SK-N-SH (cell line): ENCODE measurements at regions not wholly inside any gene's neighbourhood (a gene's known extent, or its start where the extent isn't known, plus 50 kb on each side); places are given as distances from the start of the nearest gene placed in this dataset.

Source experiments
- CTCF ChIA-PET: fragments of 300-600, 350-600 bp; formaldehyde crosslinking; extraction: SDS; loops from one replicate; lab custom pipeline; 2021; lab: Yijun Ruan, JAX
- POLR2A ChIA-PET: fragments of 350-600 bp; sonication (Branson Sonifier 250); formaldehyde crosslinking; extraction: SDS; loops from one replicate; lab custom pipeline; 2020; ENCODE audit warnings: antibody characterized with exemption, inconsistent platforms; lab: Yijun Ruan, JAX
- DNase-seq: peaks from one replicate; pipeline ENCODE4 v3.0.0; 2012
- H2AFZ ChIP-seq: fragments of 200-600 bp; sonication (generic); 2 replicates; pipeline ENCODE4 v1.8.1; 2016; ENCODE audit warnings: antibody characterized with exemption, mild to moderate bottlenecking, low read depth
- H3F3A ChIP-seq: fragments of 200-600 bp; sonication (generic); replicated peaks from 2 replicates; pipeline ENCODE3; 2016; ENCODE audit warnings: antibody characterized with exemption, mild to moderate bottlenecking; ENCODE audit not compliant: insufficient read depth
- H3K27ac ChIP-seq, 2 experiments: fragments of 200-500 bp in 1 of 2; fragments of 200-600 bp in 1 of 2; sonication (Bioruptor generic) in 1 of 2; sonication (generic), shearing (Covaris generic) in 1 of 2; 2 replicates each; pipeline versions ENCODE4 v1.5.1 to v1.6.1; 2014 to 2016; ENCODE audit warnings: low read depth in 2 of 2, inconsistent platforms in 1 of 2, low read length in 1 of 2, mild to moderate bottlenecking in 1 of 2, mixed read lengths in 1 of 2
- H3K27me3 ChIP-seq: fragments of 200-600 bp; sonication (generic), shearing (Covaris generic); 2 replicates; pipeline ENCODE4 v1.6.1; 2016; ENCODE audit warnings: mixed run types; ENCODE audit not compliant: insufficient read depth
- H3K36me3 ChIP-seq, 2 experiments: fragments of 200-500 bp in 1 of 2; fragments of 200-600 bp in 1 of 2; sonication (Bioruptor generic) in 1 of 2; sonication (generic) in 1 of 2; replicated peaks in 1 of 2; 2 replicates each; pipeline versions ENCODE3 to v1.5.1; 2014 to 2016; ENCODE audit warnings: low read length in 1 of 2, mild to moderate bottlenecking in 1 of 2; ENCODE audit not compliant: insufficient read depth in 2 of 2, control insufficient read depth in 1 of 2
- H3K4me1 ChIP-seq, 2 experiments: fragments of 200-500 bp in 1 of 2; fragments of 200-600 bp in 1 of 2; sonication (Bioruptor generic) in 1 of 2; sonication (generic), shearing (Covaris generic) in 1 of 2; 2 replicates each; pipeline versions ENCODE4 v1.5.1 to v1.6.1; 2014 to 2016; ENCODE audit warnings: low read depth in 1 of 2, low read length in 1 of 2, mixed run types in 1 of 2; ENCODE audit not compliant: insufficient read depth in 2 of 2, control insufficient read depth in 1 of 2
- H3K4me2 ChIP-seq: fragments of 200-600 bp; sonication (generic), shearing (Covaris generic); 2 replicates; pipeline ENCODE4 v1.6.1; 2017; ENCODE audit warnings: mixed run types
- H3K4me3 ChIP-seq, 2 experiments: fragments of 200-500 bp in 1 of 2; fragments of 200-600 bp in 1 of 2; sonication (Bioruptor generic) in 1 of 2; sonication (generic), shearing (Covaris generic) in 1 of 2; 2 replicates each; pipeline versions ENCODE4 v1.5.1 to v1.8.1; 2014 to 2016; ENCODE audit warnings: low read depth in 2 of 2, inconsistent platforms in 1 of 2, low read length in 1 of 2, mild to moderate bottlenecking in 1 of 2, mixed read lengths in 1 of 2, moderate library complexity in 1 of 2
- H3K79me2 ChIP-seq: fragments of 200-600 bp; sonication (generic); 2 replicates; pipeline ENCODE4 v1.8.1; 2017; ENCODE audit warnings: mild to moderate bottlenecking; ENCODE audit not compliant: insufficient read depth
- H3K9ac ChIP-seq: fragments of 200-600 bp; sonication (generic); 2 replicates; pipeline ENCODE4 v1.6.1; 2017; ENCODE audit warnings: mixed run types
- H3K9me2 ChIP-seq: fragments of 200-600 bp; sonication (generic); 2 replicates; pipeline ENCODE4 v1.6.1; 2017; ENCODE audit warnings: mixed run types
- H3K9me3 ChIP-seq: fragments of 200-600 bp; sonication (generic); 2 replicates; pipeline ENCODE4 v1.6.1; 2017; ENCODE audit warnings: mixed run types, mild to moderate bottlenecking, moderate library complexity
- H4K20me1 ChIP-seq: fragments of 200-600 bp; sonication (generic); 2 replicates; pipeline ENCODE4 v1.6.1; 2017; ENCODE audit warnings: mild to moderate bottlenecking, mixed run types; ENCODE audit not compliant: insufficient read depth
- CHD2 ChIP-seq: fragments of 150-350 bp; IDR thresholded peaks from 2 replicates; pipeline ENCODE4 v1.6.1; 2018; ENCODE audit warnings: low read length; ENCODE audit not compliant: partially characterized antibody
- CTCF ChIP-seq: fragments of 200-600 bp; sonication (generic); IDR thresholded peaks from 2 replicates; pipeline ENCODE4 v1.6.1; 2017; ENCODE audit warnings: antibody characterized with exemption, mild to moderate bottlenecking, moderate library complexity
- GATA2 ChIP-seq: sonication (generic); formaldehyde crosslinking; IDR thresholded peaks from 2 replicates; pipeline ENCODE4 v1.5.0; 2020; ENCODE audit warnings: mild to moderate bottlenecking, missing genetic modification reagents
- IRF3 ChIP-seq: fragments of 150-350 bp; IDR thresholded peaks from 2 replicates; pipeline ENCODE4 v1.6.1; 2016; ENCODE audit warnings: mild to moderate bottlenecking, low read depth, low read length
- JUND ChIP-seq: IDR thresholded peaks from 2 replicates; pipeline ENCODE4 v1.4.0; 2012
- MEF2A ChIP-seq: IDR thresholded peaks from 2 replicates; pipeline ENCODE4 v1.4.0; 2012; ENCODE audit warnings: low read depth, borderline replicate concordance
- MXI1 ChIP-seq: IDR thresholded peaks from 2 replicates; pipeline ENCODE4 v1.6.1; 2012; ENCODE audit warnings: mild to moderate bottlenecking, low read depth, low read length, improper control_type of control experiment
- PBX3 ChIP-seq: IDR thresholded peaks from 2 replicates; pipeline ENCODE4; 2012
- RCOR1 ChIP-seq: fragments of 150-350 bp; IDR thresholded peaks from 2 replicates; pipeline ENCODE4 v1.6.1; 2017; ENCODE audit warnings: antibody characterized with exemption, low read length
- RFX5 ChIP-seq: IDR thresholded peaks from 2 replicates; pipeline ENCODE4 v1.6.1; 2012; ENCODE audit warnings: mild to moderate bottlenecking, improper control_type of control experiment, low read length
- TEAD4 ChIP-seq: IDR thresholded peaks from 2 replicates; pipeline ENCODE4 v1.4.0; 2012; ENCODE audit warnings: mild to moderate bottlenecking, borderline replicate concordance; ENCODE audit not compliant: insufficient read depth
- WGBS: methylation state at CpG from one replicate; pipeline ENCODE4 v1.1.6; 2017; ENCODE audit warnings: low lambda C conversion rate; 5-methylcytosine and 5-hydroxymethylcytosine counted together
- TF ChIP-seq, protein P1 (sequence below): IDR thresholded peaks from 2 replicates; pipeline ENCODE4 v1.4.0; 2012; ENCODE audit warnings: low read depth, borderline replicate concordance
- TF ChIP-seq, protein P2 (sequence below): IDR thresholded peaks from 2 replicates; pipeline ENCODE4 v1.6.1; 2012; ENCODE audit warnings: mild to moderate bottlenecking, low read depth, low read length, moderate library complexity

DNA sequence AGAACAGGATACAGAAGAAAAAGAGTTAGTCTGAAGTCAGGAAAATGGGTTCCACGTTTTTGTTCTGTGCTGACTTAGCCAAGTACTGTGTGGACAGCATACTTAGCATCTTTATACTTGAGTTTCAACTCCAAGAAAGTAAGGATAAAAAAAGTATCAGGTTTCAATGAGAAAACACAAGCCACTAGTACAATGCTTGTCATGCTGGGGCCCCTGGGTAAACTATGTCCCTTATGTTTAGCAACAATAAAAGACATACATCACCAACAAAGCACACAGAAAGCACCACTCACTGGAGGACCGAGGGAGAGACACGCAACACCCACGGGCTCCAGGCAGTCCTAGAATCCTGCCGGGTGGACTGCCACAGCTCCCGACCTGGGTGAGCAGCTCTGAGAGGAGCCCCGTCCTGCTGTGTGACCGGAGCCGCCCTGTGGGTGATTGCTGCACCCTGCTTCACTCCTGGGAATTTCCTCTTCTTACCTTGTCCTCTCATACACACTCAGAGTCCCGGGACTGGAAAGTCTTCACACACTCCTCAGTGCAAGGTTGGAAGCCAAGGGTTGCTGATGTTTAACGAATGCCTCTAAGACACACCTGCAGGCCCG lies 890.5 kb downstream of the BRD1 start:
- Histone ChIP-seq H3K9me2 (no peaks in the 10 kb centered on the region), H3F3A (no peaks in the 10 kb centered on the region), H3K4me2 (no peak overlapping the region), H3K4me1 (no peaks in the 10 kb centered on the region), H4K20me1 (no peaks in the 10 kb centered on the region), H3K4me3 (no peak overlapping the region), H3K27ac (no peak overlapping the region), H2AFZ (no peak overlapping the region), H3K36me3 (no peaks in the 10 kb centered on the region), H3K9ac (no peak overlapping the region), H3K27me3 (no peaks in the 10 kb centered on the region), H3K79me2 (no peaks in the 10 kb centered on the region), H3K9me3 (no peaks in the 10 kb centered on the region)
- no peak for TF ChIP-seq CHD2
- TF ChIP-seq RFX5, result no peak
- no peak for TF ChIP-seq MEF2A
- no peak for TF ChIP-seq IRF3
- no peak for TF ChIP-seq RCOR1
- no peak for TF ChIP-seq GATA2 (CRISPR knock-in tag)
- TF ChIP-seq, protein P1, sequence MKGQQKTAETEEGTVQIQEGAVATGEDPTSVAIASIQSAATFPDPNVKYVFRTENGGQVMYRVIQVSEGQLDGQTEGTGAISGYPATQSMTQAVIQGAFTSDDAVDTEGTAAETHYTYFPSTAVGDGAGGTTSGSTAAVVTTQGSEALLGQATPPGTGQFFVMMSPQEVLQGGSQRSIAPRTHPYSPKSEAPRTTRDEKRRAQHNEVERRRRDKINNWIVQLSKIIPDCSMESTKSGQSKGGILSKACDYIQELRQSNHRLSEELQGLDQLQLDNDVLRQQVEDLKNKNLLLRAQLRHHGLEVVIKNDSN, result no peak
- TF ChIP-seq, protein P2, sequence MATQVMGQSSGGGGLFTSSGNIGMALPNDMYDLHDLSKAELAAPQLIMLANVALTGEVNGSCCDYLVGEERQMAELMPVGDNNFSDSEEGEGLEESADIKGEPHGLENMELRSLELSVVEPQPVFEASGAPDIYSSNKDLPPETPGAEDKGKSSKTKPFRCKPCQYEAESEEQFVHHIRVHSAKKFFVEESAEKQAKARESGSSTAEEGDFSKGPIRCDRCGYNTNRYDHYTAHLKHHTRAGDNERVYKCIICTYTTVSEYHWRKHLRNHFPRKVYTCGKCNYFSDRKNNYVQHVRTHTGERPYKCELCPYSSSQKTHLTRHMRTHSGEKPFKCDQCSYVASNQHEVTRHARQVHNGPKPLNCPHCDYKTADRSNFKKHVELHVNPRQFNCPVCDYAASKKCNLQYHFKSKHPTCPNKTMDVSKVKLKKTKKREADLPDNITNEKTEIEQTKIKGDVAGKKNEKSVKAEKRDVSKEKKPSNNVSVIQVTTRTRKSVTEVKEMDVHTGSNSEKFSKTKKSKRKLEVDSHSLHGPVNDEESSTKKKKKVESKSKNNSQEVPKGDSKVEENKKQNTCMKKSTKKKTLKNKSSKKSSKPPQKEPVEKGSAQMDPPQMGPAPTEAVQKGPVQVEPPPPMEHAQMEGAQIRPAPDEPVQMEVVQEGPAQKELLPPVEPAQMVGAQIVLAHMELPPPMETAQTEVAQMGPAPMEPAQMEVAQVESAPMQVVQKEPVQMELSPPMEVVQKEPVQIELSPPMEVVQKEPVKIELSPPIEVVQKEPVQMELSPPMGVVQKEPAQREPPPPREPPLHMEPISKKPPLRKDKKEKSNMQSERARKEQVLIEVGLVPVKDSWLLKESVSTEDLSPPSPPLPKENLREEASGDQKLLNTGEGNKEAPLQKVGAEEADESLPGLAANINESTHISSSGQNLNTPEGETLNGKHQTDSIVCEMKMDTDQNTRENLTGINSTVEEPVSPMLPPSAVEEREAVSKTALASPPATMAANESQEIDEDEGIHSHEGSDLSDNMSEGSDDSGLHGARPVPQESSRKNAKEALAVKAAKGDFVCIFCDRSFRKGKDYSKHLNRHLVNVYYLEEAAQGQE, result no peak
- no peak for TF ChIP-seq JUND
- no peak for TF ChIP-seq TEAD4
- TF ChIP-seq CTCF, result no peak
- TF ChIP-seq MXI1, result no peak
- TF ChIP-seq PBX3, result no peak
- DNase-seq, result no peak
- WGBS, result 13% methylated on average over 12 of the region's 12 CpGs
- POLR2A ChIA-PET, result no interaction called here
- CTCF ChIA-PET, result no interaction called here
